Amygdala (tissue), 56 donors: ENCODE measurements at regions not wholly inside any gene's neighbourhood (a gene's known extent, or its start where the extent isn't known, plus 50 kb on each side); places are given as distances from the start of the nearest gene placed in this dataset.
"Not testable (repeated sequence)": the region's sequence is repeated elsewhere in the genome, so short reads cannot be mapped to it uniquely, and the experiment has no call there.

ENCODE experiments used
- DNase-seq, 56 donors: peaks; one replicate each; lab custom pipeline; 2025; lab: John Stamatoyannopoulos, UW

- DNase-seq = no peak
These were observed 353.0 kb downstream of the ANKRD30A start for GRCh38 chr10:37478381-37478780.

- DNase-seq = no peak
These were observed 350.9 kb downstream of the ANKRD30A start for GRCh38 chr10:37476285-37476684.

GRCh38 chr10:37474645-37475044, 349.2 kb downstream of the ANKRD30A start:
- no peak for DNase-seq

GRCh38 chr10:37473906-37474305, 348.5 kb downstream of the ANKRD30A start:
- DNase-seq = no peak

GRCh38 chr10:37467246-37467645, 341.8 kb downstream of the ANKRD30A start:
- no peak for DNase-seq

- no peak for DNase-seq
These were observed 331.1 kb downstream of the ANKRD30A start for GRCh38 chr10:37456456-37456855.

GRCh38 chr10:37448161-37448560, 322.8 kb downstream of the ANKRD30A start:
- DNase-seq = no peak

GRCh38 chr10:37442882-37443281, 317.5 kb downstream of the ANKRD30A start:
- no peak for DNase-seq

- DNase-seq = not testable (repeated sequence)
These were observed 315.8 kb downstream of the ANKRD30A start for GRCh38 chr10:37441224-37441623.

- no peak for DNase-seq
These were observed 314.4 kb downstream of the ANKRD30A start for GRCh38 chr10:37439826-37440225.

GRCh38 chr10:37436357-37436756, 311.0 kb downstream of the ANKRD30A start:
- no peak for DNase-seq

- no peak for DNase-seq
These were observed 308.7 kb downstream of the ANKRD30A start for GRCh38 chr10:37434091-37434490.
